ENCODE measurements at regions not wholly inside any gene's neighbourhood (a gene's known extent, or its start where the extent isn't known, plus 50 kb on each side); places are given as distances from the start of the nearest gene placed in this dataset.
"Not testable (repeated sequence)": the region's sequence is repeated elsewhere in the genome, so short reads cannot be mapped to it uniquely, and the experiment has no call there.

- in situ Hi-C loops (cut with HindIII; ENCODE audit: low pct_ligation_motif_present, low sequenced_read_pairs); H3K27me3 ChIP-seq (replicated peaks); H3K4me3 ChIP-seq (ENCODE audit: low read depth, low read length): not testable (repeated sequence)
Observed at GRCh38 chr2:89299196-89299595, 607.7 kb downstream of the RPIA start.

DNA sequence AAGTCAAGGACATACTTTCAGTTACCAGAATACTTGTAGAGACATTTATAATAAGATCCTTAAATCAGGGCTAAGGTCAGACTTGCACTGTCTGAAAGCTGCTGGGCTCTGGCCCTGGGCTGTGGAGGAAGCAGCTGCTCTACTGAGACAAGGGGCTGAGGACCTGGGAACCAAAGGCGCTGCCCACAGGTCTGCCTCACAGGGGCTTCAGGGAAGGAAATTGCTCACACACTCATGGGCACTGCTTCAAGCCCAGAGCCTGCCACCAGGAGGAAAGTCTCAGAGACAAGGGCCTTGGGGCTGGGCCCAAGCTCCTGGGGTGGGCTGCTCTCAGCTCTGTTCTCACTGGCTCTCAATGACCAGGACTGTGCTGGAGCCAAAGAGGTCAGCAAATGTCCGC lies 614.1 kb downstream of the RPIA start:
- H3K27me3 ChIP-seq (replicated peaks); H3K27ac ChIP-seq; H3K4me3 ChIP-seq (ENCODE audit: low read depth, low read length); in situ Hi-C loops (cut with HindIII; ENCODE audit: low pct_ligation_motif_present, low sequenced_read_pairs); H3K36me3 ChIP-seq (replicated peaks); DNase-seq: not testable (repeated sequence)

More at GRCh38 chr2:89299196-89299595, 607.7 kb downstream of the RPIA start:
- H3K27ac ChIP-seq; DNase-seq; H3K36me3 ChIP-seq (replicated peaks): not testable (repeated sequence)

DNA sequence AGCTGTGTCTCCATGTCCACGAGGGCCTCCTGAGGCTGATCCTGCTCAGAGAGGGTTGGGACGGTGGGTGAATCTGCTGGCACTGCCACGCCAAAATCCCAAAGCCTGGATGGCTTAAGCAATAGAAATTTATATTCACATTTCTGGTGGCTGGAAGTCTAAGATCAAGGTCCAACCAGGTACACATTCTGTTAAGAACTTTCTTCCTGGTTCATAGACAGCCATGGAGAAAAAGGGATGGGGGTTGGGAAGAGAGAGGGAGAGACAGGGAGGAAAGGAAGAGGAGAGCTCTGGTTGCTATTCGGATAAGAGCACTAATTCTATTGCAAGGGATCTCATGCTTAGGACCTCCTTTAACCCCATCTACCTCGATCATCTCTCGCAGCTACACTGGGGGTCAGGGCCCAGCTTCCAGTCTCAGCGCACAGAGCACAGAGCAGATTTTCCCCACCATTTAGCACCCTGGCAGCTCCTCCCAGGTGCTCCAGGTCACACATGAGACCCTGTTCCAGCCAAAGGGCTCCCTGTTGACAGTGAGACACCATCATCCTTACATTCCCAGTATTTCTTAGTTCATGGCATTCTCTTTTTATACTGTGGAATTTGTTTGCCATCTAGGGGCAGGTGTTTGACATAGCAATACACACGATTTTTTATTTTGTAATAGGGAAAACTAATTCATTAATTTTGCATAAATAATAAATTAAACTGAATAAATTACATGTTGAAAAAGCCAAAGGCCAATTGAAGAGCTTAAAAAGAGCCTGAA lies 615.6 kb downstream of the RPIA start:
- DNase-seq; H3K4me3 ChIP-seq (ENCODE audit: low read depth, low read length); in situ Hi-C loops (cut with HindIII; ENCODE audit: low pct_ligation_motif_present, low sequenced_read_pairs); H3K27ac ChIP-seq; H3K36me3 ChIP-seq (replicated peaks); H3K27me3 ChIP-seq (replicated peaks): not testable (repeated sequence)

DNA sequence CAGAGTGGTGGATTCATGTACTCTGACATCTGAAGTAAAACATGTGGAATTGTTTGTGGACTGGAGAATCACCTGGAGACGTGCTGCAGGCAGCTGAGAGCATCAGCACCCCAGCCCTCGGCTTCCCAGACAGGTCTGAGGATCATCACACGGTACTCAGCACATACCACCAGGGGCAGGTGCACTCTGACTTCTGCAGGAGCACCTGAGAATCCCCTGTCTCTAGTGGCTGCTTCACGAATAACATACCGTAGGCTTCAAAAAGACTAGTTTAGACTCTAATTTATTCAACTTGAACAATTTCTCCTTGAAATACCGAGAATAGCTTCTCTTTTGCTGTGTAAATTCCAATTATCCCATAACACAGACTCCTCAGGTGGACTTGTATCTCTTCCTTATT lies 627.5 kb downstream of the RPIA start:
- H3K27me3 ChIP-seq (replicated peaks); DNase-seq; in situ Hi-C loops (cut with HindIII; ENCODE audit: low pct_ligation_motif_present, low sequenced_read_pairs); H3K4me3 ChIP-seq (ENCODE audit: low read depth, low read length); H3K36me3 ChIP-seq (replicated peaks); H3K27ac ChIP-seq: not testable (repeated sequence)

DNA sequence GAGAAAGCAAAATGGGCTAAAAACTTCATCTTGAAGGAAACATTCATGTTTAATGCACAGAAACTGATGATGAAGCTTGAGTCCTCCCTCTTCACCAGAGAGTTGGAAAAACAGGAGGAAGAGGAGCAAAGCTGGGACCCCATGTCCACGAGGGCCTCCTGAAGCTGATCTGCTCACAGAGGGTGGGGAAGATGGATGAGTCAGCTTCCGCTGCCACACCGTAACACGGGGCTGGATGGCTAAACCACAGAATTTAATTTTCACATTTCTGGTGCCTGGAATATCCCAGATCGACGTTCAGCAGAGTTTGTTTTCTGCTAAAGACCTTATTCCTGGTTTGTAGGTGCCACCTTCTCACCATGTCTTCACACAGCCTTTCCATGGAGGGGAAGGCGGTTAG lies 634.4 kb downstream of the RPIA start:
- H3K27ac ChIP-seq; in situ Hi-C loops (cut with HindIII; ENCODE audit: low pct_ligation_motif_present, low sequenced_read_pairs); H3K27me3 ChIP-seq (replicated peaks); DNase-seq; H3K36me3 ChIP-seq (replicated peaks); H3K4me3 ChIP-seq (ENCODE audit: low read depth, low read length): not testable (repeated sequence)

GRCh38 chr2:89326455-89326854 lies 635.0 kb downstream of the RPIA start:
- H3K4me3 ChIP-seq (ENCODE audit: low read depth, low read length); H3K27ac ChIP-seq; H3K27me3 ChIP-seq (replicated peaks); in situ Hi-C loops (cut with HindIII; ENCODE audit: low pct_ligation_motif_present, low sequenced_read_pairs); DNase-seq; H3K36me3 ChIP-seq (replicated peaks): not testable (repeated sequence)

DNA sequence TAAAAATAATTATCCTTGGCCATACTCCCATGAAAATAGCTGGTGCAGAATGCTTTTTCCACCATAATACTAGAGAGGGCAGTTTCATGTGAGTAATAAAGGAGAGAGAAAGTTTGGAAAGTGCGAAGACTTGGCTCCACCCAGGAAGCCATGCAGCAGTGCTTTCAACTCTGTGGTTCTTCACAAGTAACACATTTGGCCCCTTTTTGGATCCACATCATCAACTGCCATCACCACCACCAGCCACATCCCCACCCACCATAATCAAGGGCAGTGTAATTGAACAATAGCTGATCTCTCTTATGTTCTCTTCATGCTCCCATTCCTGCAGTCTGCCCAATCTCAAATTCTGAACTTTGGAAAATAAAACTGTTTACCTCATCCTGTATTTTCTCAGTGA lies 637.3 kb downstream of the RPIA start:
- in situ Hi-C loops (cut with HindIII; ENCODE audit: low pct_ligation_motif_present, low sequenced_read_pairs); H3K27me3 ChIP-seq (replicated peaks); H3K4me3 ChIP-seq (ENCODE audit: low read depth, low read length); DNase-seq; H3K27ac ChIP-seq; H3K36me3 ChIP-seq (replicated peaks): not testable (repeated sequence)

Data from brain microvascular endothelial cell (primary cell).